Activated CD4-positive, alpha-beta memory T cell treated with anti-CD3 and anti-CD28 coated beads for 36 hours (primary cell): ENCODE measurements at regions not wholly inside any gene's neighbourhood (a gene's known extent, or its start where the extent isn't known, plus 50 kb on each side); places are given as distances from the start of the nearest gene placed in this dataset.

Source experiments
- CTCF ChIA-PET: fragments of 350-600 bp; sonication (Branson Sonifier 250); formaldehyde crosslinking; loops from one replicate; lab custom pipeline; 2021; ENCODE audit warnings: antibody characterized with exemption, inconsistent platforms; lab: Charles Lee
- POLR2A ChIA-PET: fragments of 350-600 bp; sonication (Branson Sonifier 250); formaldehyde crosslinking; loops from one replicate; lab custom pipeline; 2021; ENCODE audit warnings: antibody characterized with exemption; lab: Charles Lee
- DNase-seq: peaks from one replicate; pipeline ENCODE4 v3.0.0-alpha.2; 2020
- H3K27ac Mint-ChIP-seq: one replicate; pipeline ENCODE4 v1.8.0; 2021; ENCODE audit warnings: mixed read lengths
- H3K27me3 Mint-ChIP-seq: one replicate; pipeline ENCODE4 v1.8.0; 2021; ENCODE audit warnings: mixed read lengths
- H3K36me3 Mint-ChIP-seq: one replicate; pipeline ENCODE4 v1.8.0; 2021; ENCODE audit warnings: mixed read lengths
- H3K4me1 Mint-ChIP-seq: one replicate; pipeline ENCODE4 v1.8.0; 2021; ENCODE audit warnings: low read depth, mixed read lengths
- H3K4me3 Mint-ChIP-seq: one replicate; pipeline ENCODE4 v1.8.0; 2021; ENCODE audit warnings: mild to moderate bottlenecking, mixed read lengths
- H3K9me3 Mint-ChIP-seq: one replicate; pipeline ENCODE4 v1.8.0; 2021; ENCODE audit warnings: mixed read lengths
- intact Hi-C: fragments of 100-400 bp; cut with micrococcal nuclease; formaldehyde crosslinking; loops from one replicate; pipeline ENCODE4 v1.15.1; 2023

DNA sequence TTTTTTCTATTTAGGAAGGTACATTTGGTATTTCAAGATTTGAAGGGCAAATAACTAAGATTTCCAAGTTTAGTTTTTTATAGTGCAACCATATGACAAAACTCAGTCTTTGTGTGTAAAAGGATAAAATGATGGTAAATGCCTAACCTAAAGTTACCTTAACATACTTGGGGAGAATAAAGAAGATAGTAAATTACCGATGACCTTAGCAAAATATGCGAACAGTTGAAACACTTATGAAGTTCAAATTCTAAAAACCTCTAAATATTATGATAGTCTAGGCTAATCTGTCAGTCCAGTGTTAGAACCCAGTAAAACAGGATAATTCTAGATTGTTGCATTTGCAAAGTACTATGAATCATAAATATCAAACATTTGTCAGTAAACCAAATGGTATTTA, 127.5 kb downstream of the PTCHD4 start:
- Mint-ChIP-seq H3K27ac (no peak overlapping the region), H3K27me3 (no peaks in the 10 kb centered on the region), H3K4me3 (no peak overlapping the region), H3K4me1 (no peaks in the 10 kb centered on the region), H3K9me3 (no peaks in the 10 kb centered on the region), H3K36me3 (no peaks in the 10 kb centered on the region)
- DNase-seq = no peak
- CTCF ChIA-PET = no interaction called here
- POLR2A ChIA-PET = no interaction called here
- intact Hi-C loops = no loop called here

- Mint-ChIP-seq H3K9me3 (no peaks in the 10 kb centered on the region), H3K27me3 (no peaks in the 10 kb centered on the region), H3K36me3 (no peaks in the 10 kb centered on the region), H3K27ac (no peak overlapping the region), H3K4me3 (no peak overlapping the region), H3K4me1 (no peaks in the 10 kb centered on the region)
- ChIA-PET POLR2A (no interaction called here), CTCF (no interaction called here)
- intact Hi-C loops = no loop called here
- no peak for DNase-seq
Observed at GRCh38 chr6:47977314-47977713, 133.7 kb downstream of the PTCHD4 start.

- Mint-ChIP-seq H3K4me3 (no peak overlapping the region), H3K4me1 (no peaks in the 10 kb centered on the region), H3K9me3 (no peaks in the 10 kb centered on the region), H3K36me3 (no peaks in the 10 kb centered on the region), H3K27ac (no peak overlapping the region), H3K27me3 (no peaks in the 10 kb centered on the region)
- CTCF ChIA-PET = no interaction called here
- POLR2A ChIA-PET = no interaction called here
- DNase-seq = no peak
- intact Hi-C loops = no loop called here
Observed at GRCh38 chr6:47974106-47974505, 136.9 kb downstream of the PTCHD4 start.

GRCh38 chr6:47970826-47971225, 140.2 kb downstream of the PTCHD4 start:
- DNase-seq = no peak
- CTCF ChIA-PET = interaction anchor here (0.6 kb wide), 1 partner anchor 42 kb away, joined by 3 read pairs; no protein-coding TSS in a partner anchor
- POLR2A ChIA-PET = no interaction called here
- intact Hi-C loops = no loop called here
- Mint-ChIP-seq H3K9me3 (no peaks in the 10 kb centered on the region), H3K27ac (no peak overlapping the region), H3K36me3 (no peaks in the 10 kb centered on the region), H3K4me1 (no peaks in the 10 kb centered on the region), H3K4me3 (no peak overlapping the region), H3K27me3 (no peaks in the 10 kb centered on the region)

GRCh38 chr6:47967843-47968242, 143.2 kb downstream of the PTCHD4 start:
- H3K4me1 Mint-ChIP-seq = no peaks in the 10 kb centered on the region
- intact Hi-C loops = no loop called here
- H3K9me3 Mint-ChIP-seq = peaks cover 2% of the 10 kb centered on the region
- DNase-seq = no peak
- H3K4me3 Mint-ChIP-seq = no peak overlapping the region
- no peak overlapping the region for H3K27ac Mint-ChIP-seq
- ChIA-PET CTCF (no interaction called here), POLR2A (no interaction called here)
- H3K36me3 Mint-ChIP-seq = no peaks in the 10 kb centered on the region
- no peaks in the 10 kb centered on the region for H3K27me3 Mint-ChIP-seq

- no peaks in the 10 kb centered on the region for H3K27me3 Mint-ChIP-seq
- H3K4me1 Mint-ChIP-seq = no peaks in the 10 kb centered on the region
- CTCF ChIA-PET = no interaction called here
- no peak overlapping the region for H3K4me3 Mint-ChIP-seq
- H3K27ac Mint-ChIP-seq = no peak overlapping the region
- H3K36me3 Mint-ChIP-seq = no peaks in the 10 kb centered on the region
- POLR2A ChIA-PET = no interaction called here
- no peak for DNase-seq
- intact Hi-C loops = no loop called here
- peaks cover 2% of the 10 kb centered on the region for H3K9me3 Mint-ChIP-seq
Observed at GRCh38 chr6:47964969-47965368, 146.0 kb downstream of the PTCHD4 start.

GRCh38 chr6:47952640-47953039, 158.4 kb downstream of the PTCHD4 start:
- no peaks in the 10 kb centered on the region for H3K27me3 Mint-ChIP-seq
- no peaks in the 10 kb centered on the region for H3K9me3 Mint-ChIP-seq
- ChIA-PET POLR2A (no interaction called here), CTCF (no interaction called here)
- intact Hi-C loops = no loop called here
- no peaks in the 10 kb centered on the region for H3K36me3 Mint-ChIP-seq
- no peaks in the 10 kb centered on the region for H3K4me1 Mint-ChIP-seq
- DNase-seq = no peak
- H3K4me3 Mint-ChIP-seq = no peak overlapping the region
- no peak overlapping the region for H3K27ac Mint-ChIP-seq

GRCh38 chr6:47944846-47945245, 163.0 kb downstream of the OPN5 start:
- DNase-seq = no peak
- Mint-ChIP-seq H3K4me3 (no peak overlapping the region), H3K4me1 (no peaks in the 10 kb centered on the region), H3K36me3 (no peaks in the 10 kb centered on the region), H3K27ac (no peak overlapping the region), H3K9me3 (no peaks in the 10 kb centered on the region), H3K27me3 (no peaks in the 10 kb centered on the region)
- POLR2A ChIA-PET = no interaction called here
- intact Hi-C loops = no loop called here
- CTCF ChIA-PET = no interaction called here

DNA sequence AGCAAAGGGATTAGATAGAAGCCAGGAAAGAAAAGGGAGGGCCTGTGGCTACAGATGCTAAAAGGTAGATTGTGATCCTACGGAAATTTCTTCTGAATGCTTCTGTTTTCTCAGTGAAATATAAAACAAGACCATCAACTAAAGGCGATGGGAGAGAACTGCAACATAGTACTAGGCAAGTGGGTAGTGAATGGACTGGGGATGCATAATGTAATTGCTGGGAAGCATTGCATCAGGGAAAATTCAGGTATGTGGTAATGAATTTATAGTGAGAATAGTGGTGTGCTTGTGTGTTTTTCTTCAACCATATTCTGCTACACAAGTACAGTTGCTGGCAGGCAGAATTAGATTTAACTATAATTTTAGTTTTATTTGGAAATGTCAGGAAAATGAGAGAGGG, 156.6 kb downstream of the OPN5 start:
- H3K27me3 Mint-ChIP-seq = no peaks in the 10 kb centered on the region
- intact Hi-C loops = no loop called here
- POLR2A ChIA-PET = no interaction called here
- no peaks in the 10 kb centered on the region for H3K4me1 Mint-ChIP-seq
- no peaks in the 10 kb centered on the region for H3K9me3 Mint-ChIP-seq
- CTCF ChIA-PET = no interaction called here
- no peak overlapping the region for H3K4me3 Mint-ChIP-seq
- H3K36me3 Mint-ChIP-seq = no peaks in the 10 kb centered on the region
- H3K27ac Mint-ChIP-seq = no peak overlapping the region
- no peak for DNase-seq

DNA sequence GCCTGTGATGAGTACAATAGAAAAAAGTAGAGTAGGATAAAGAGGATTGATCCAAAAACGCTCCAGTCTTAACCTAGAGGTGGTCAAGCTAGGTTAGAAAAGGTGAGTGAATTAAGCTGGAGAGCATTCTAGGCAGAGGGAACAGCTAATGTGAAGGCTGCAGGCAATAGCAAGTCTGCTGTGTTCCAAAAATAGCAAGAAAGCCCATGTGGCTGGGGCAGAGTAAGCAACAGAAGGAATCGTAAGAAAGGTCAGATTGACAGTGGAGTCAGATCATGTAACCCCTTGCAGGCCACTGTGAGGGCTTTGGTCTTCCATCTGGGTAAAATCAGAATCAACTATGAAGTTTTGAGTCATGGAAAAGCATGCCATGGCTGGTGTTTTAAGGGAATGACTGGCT, 155.0 kb downstream of the OPN5 start:
- Mint-ChIP-seq H3K4me3 (no peak overlapping the region), H3K27ac (no peak overlapping the region), H3K4me1 (no peaks in the 10 kb centered on the region), H3K36me3 (no peaks in the 10 kb centered on the region), H3K27me3 (no peaks in the 10 kb centered on the region), H3K9me3 (no peaks in the 10 kb centered on the region)
- CTCF ChIA-PET = no interaction called here
- no peak for DNase-seq
- intact Hi-C loops = no loop called here
- POLR2A ChIA-PET = no interaction called here

DNA sequence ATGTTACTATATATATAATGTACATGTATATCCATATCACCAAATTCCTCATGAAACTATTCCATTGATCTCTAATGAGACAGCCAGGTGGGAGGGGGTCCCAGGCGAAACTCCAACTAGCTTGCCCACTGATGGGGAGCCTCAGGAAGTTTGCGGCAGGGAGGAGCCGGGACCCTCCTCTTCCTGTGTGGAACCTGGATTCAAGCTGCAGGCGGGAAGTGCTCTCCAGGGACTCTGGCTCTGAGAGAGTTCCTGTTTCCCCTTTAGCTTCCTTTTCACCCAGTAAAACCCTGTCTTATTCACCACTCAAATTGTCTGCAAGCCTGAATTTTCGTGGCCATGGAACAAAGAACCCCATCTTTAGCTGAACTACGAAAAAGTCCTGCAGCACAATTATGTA, 152.2 kb downstream of the OPN5 start:
- Mint-ChIP-seq H3K27ac (no peak overlapping the region), H3K4me1 (no peaks in the 10 kb centered on the region), H3K36me3 (no peaks in the 10 kb centered on the region), H3K27me3 (no peaks in the 10 kb centered on the region), H3K9me3 (no peaks in the 10 kb centered on the region), H3K4me3 (no peak overlapping the region)
- POLR2A ChIA-PET = no interaction called here
- DNase-seq = no peak
- intact Hi-C loops = no loop called here
- CTCF ChIA-PET = no interaction called here

GRCh38 chr6:47932575-47932974, 150.7 kb downstream of the OPN5 start:
- Mint-ChIP-seq H3K4me3 (no peak overlapping the region), H3K27ac (no peak overlapping the region), H3K4me1 (no peaks in the 10 kb centered on the region), H3K9me3 (no peaks in the 10 kb centered on the region), H3K36me3 (no peaks in the 10 kb centered on the region), H3K27me3 (no peaks in the 10 kb centered on the region)
- intact Hi-C loops = no loop called here
- POLR2A ChIA-PET = no interaction called here
- DNase-seq = no peak
- CTCF ChIA-PET = no interaction called here

GRCh38 chr6:47924001-47924400, 142.2 kb downstream of the OPN5 start:
- no peaks in the 10 kb centered on the region for H3K27me3 Mint-ChIP-seq
- POLR2A ChIA-PET = no interaction called here
- intact Hi-C loops = no loop called here
- CTCF ChIA-PET = no interaction called here
- no peaks in the 10 kb centered on the region for H3K4me1 Mint-ChIP-seq
- H3K27ac Mint-ChIP-seq = no peak overlapping the region
- H3K36me3 Mint-ChIP-seq = no peaks in the 10 kb centered on the region
- DNase-seq = no peak
- H3K4me3 Mint-ChIP-seq = no peak overlapping the region
- H3K9me3 Mint-ChIP-seq = no peaks in the 10 kb centered on the region

- H3K27me3 Mint-ChIP-seq = no peaks in the 10 kb centered on the region
- no peak overlapping the region for H3K4me3 Mint-ChIP-seq
- no peaks in the 10 kb centered on the region for H3K36me3 Mint-ChIP-seq
- intact Hi-C loops = no loop called here
- H3K27ac Mint-ChIP-seq = no peak overlapping the region
- ChIA-PET POLR2A (no interaction called here), CTCF (no interaction called here)
- DNase-seq = no peak
- H3K4me1 Mint-ChIP-seq = no peaks in the 10 kb centered on the region
- no peaks in the 10 kb centered on the region for H3K9me3 Mint-ChIP-seq
Observed at GRCh38 chr6:47922391-47922790, 140.6 kb downstream of the OPN5 start.
